ENCODE measurements at regions not wholly inside any gene's neighbourhood (a gene's known extent, or its start where the extent isn't known, plus 50 kb on each side); places are given as distances from the start of the nearest gene placed in this dataset.

DNA sequence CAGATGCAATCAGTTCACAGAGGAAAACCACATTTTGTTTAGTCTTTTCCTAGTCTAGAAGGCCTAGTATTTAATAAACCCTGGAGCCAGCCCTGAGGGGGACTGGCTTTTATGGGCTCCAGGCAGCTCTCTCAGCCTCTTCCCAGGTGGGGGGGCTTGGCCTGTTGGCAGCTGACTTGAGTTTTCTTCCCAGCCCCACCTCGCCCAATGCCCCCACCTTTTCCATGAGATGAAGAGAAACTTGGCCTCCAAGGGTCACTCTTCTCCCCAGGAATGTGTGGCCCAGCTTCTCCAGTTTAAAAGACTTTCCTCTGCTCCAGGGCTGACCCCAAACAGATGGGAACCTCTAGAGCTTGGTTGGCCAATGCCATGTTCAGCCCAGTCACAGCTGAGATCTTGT lies 196.1 kb downstream of the BMP7 start:
- intact Hi-C loops (cut with DNase I; ENCODE audit: low total_unique reads) = no loop called here
- no peaks in the 10 kb centered on the region for H3K4me1 ChIP-seq
- TF ChIP-seq POLR2A (IDR thresholded peaks at IDR 0.05) (no peak), CTCF (IDR thresholded peaks at IDR 0.05) (no peak), POLR2AphosphoS5 (IDR thresholded peaks at IDR 0.05) (no peak)
- no peaks in the 10 kb centered on the region for H3K36me3 ChIP-seq
- DNase-seq (ENCODE audit: low spot score in 2 of 2) = no peak
- H3K9me3 ChIP-seq = no peaks in the 10 kb centered on the region
- H3K27ac ChIP-seq = no peak overlapping the region
- H3K27me3 ChIP-seq = no peaks in the 10 kb centered on the region
- no peak overlapping the region for H3K4me3 ChIP-seq

DNA sequence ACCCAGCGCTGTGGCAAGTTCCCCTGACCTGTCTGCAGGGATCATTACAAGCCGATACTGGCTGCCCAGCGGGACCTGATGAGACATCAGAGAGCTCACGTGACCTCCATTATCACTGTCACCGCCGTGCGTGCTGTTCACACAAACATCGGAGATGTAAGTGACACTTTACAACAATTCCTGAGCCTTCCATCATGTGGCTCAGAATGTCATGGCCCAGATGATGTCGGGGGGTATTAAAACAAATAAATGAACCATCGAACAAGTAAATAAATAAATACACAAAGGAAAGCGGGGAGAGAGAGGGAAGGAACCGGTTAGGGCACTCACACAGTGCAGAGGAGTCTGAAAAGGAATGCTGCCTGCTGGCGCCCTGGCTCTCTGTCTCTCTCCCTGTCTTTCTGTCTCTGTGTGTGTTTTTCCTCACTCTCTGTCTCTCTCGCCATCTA lies 195.1 kb downstream of the BMP7 start:
- no peak for DNase-seq (ENCODE audit: low spot score in 2 of 2)
- intact Hi-C loops (cut with DNase I; ENCODE audit: low total_unique reads) = no loop called here
- no peaks in the 10 kb centered on the region for H3K4me1 ChIP-seq

GRCh38 chr20:57071954-57072583 lies 194.4 kb downstream of the BMP7 start:
- H3K4me3 ChIP-seq = no peak overlapping the region
- intact Hi-C loops (cut with DNase I; ENCODE audit: low total_unique reads) = no loop called here
- H3K36me3 ChIP-seq = no peaks in the 10 kb centered on the region
- H3K27ac ChIP-seq = no peak overlapping the region
- peaks cover 0 to under 1% of the 10 kb centered on the region in 2 donors for H3K9me3 ChIP-seq
- no peak for DNase-seq (ENCODE audit: low spot score in 2 of 2)
- no peak for TF ChIP-seq POLR2AphosphoS5 (IDR thresholded peaks at IDR 0.05)
- H3K27me3 ChIP-seq = no peaks in the 10 kb centered on the region
- no peaks in the 10 kb centered on the region for H3K4me1 ChIP-seq

More for the DNA sequence above, 195.1 kb downstream of the BMP7 start:
- H3K27ac ChIP-seq = no peak overlapping the region
- H3K9me3 ChIP-seq = no peaks in the 10 kb centered on the region
- H3K27me3 ChIP-seq = no peaks in the 10 kb centered on the region
- no peaks in the 10 kb centered on the region for H3K36me3 ChIP-seq
- no peak for TF ChIP-seq POLR2AphosphoS5 (IDR thresholded peaks at IDR 0.05)
- TF ChIP-seq CTCF (IDR thresholded peaks at IDR 0.05) = no peak
- TF ChIP-seq POLR2A (IDR thresholded peaks at IDR 0.05) = no peak
- H3K4me3 ChIP-seq = no peak overlapping the region

- no peaks in the 10 kb centered on the region for H3K27me3 ChIP-seq
- peaks cover 5 to 14% of the 10 kb centered on the region in 2 donors for H3K9me3 ChIP-seq
- DNase-seq (ENCODE audit: low spot score in 2 of 2) = no peak
- intact Hi-C loops (cut with DNase I; ENCODE audit: low total_unique reads) = no loop called here
- H3K36me3 ChIP-seq = no peaks in the 10 kb centered on the region
- H3K4me1 ChIP-seq = no peaks in the 10 kb centered on the region
- no peak for TF ChIP-seq POLR2A (IDR thresholded peaks at IDR 0.05)
- no peak for TF ChIP-seq POLR2AphosphoS5 (IDR thresholded peaks at IDR 0.05)
- TF ChIP-seq CTCF (IDR thresholded peaks at IDR 0.05) = no peak
- no peak overlapping the region for H3K4me3 ChIP-seq
- H3K27ac ChIP-seq = no peak overlapping the region
Measured at GRCh38 chr20:57073402-57073801, 193.0 kb downstream of the BMP7 start.

DNA sequence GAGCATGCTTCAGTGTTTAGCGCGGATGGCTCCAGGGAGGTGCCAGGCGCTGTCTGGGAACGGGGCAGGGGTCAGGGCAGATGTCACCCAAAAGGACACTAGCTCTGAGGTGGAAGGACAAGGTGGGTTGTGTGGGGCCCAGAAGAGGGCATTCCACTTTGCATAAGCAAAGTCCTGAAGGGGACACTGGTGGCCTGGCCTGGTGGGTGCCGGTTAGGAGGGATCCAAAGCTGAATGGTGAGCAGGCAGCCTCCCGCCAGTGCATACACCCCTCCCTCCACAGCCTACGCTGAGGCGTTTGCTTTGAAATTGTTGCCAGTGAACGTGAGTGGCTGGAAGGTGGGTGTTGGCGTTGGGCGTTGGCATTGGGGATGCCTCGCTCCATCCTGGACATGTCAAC lies 192.1 kb downstream of the BMP7 start:
- TF ChIP-seq POLR2AphosphoS5 (IDR thresholded peaks at IDR 0.05) = no peak
- no peak for TF ChIP-seq POLR2A (IDR thresholded peaks at IDR 0.05)
- no peak for TF ChIP-seq CTCF (IDR thresholded peaks at IDR 0.05)
- no peaks in the 10 kb centered on the region for H3K4me1 ChIP-seq
- DNase-seq (ENCODE audit: low spot score in 2 of 2) = no peak
- no peaks in the 10 kb centered on the region for H3K27me3 ChIP-seq
- peaks cover 9 to 23% of the 10 kb centered on the region in 2 donors for H3K9me3 ChIP-seq
- H3K27ac ChIP-seq = no peak overlapping the region
- intact Hi-C loops (cut with DNase I; ENCODE audit: low total_unique reads) = no loop called here
- no peaks in the 10 kb centered on the region for H3K36me3 ChIP-seq
- H3K4me3 ChIP-seq = no peak overlapping the region
